Glutamatergic neuron (in vitro differentiated cells): ENCODE measurements at regions not wholly inside any gene's neighbourhood (a gene's known extent, or its start where the extent isn't known, plus 50 kb on each side); places are given as distances from the start of the nearest gene placed in this dataset.

Experiments
- DNase-seq: peaks from one replicate; pipeline ENCODE4 v3.0.0; 2022
- H3K27ac Mint-ChIP-seq: one replicate; pipeline ENCODE4 v1.8.0; 2020; ENCODE audit warnings: mild to moderate bottlenecking, mixed read lengths, inconsistent platforms; ENCODE audit not compliant: unreplicated experiment
- H3K27me3 Mint-ChIP-seq: one replicate; pipeline ENCODE4 v1.8.0; 2020; ENCODE audit warnings: mild to moderate bottlenecking, moderate library complexity, mixed read lengths, inconsistent platforms; ENCODE audit not compliant: unreplicated experiment
- H3K36me3 Mint-ChIP-seq: one replicate; pipeline ENCODE4 v1.8.0; 2020; ENCODE audit warnings: mild to moderate bottlenecking, mixed read lengths, inconsistent platforms; ENCODE audit not compliant: unreplicated experiment
- H3K4me1 Mint-ChIP-seq: one replicate; pipeline ENCODE4 v1.8.0; 2020; ENCODE audit warnings: mild to moderate bottlenecking, low read depth, mixed read lengths, inconsistent platforms; ENCODE audit not compliant: unreplicated experiment
- H3K4me3 Mint-ChIP-seq: one replicate; pipeline ENCODE4 v1.8.0; 2020; ENCODE audit warnings: mild to moderate bottlenecking, mixed read lengths, inconsistent platforms; ENCODE audit not compliant: unreplicated experiment
- H3K9me3 Mint-ChIP-seq: one replicate; pipeline ENCODE4 v1.8.0; 2020; ENCODE audit warnings: mild to moderate bottlenecking, moderate library complexity, mixed read lengths, inconsistent platforms; ENCODE audit not compliant: unreplicated experiment
- CTCF ChIP-seq: fragments of 200-600 bp; sonication (generic); IDR thresholded peaks from one replicate; pipeline ENCODE4 v1.5.0; 2021; ENCODE audit not compliant: partially characterized antibody, unreplicated experiment

GRCh38 chr21:43345046-43345745, 81.7 kb downstream of the SIK1 start:
- H3K4me1 Mint-ChIP-seq: peaks cover 2% of the 10 kb centered on the region
- no peak overlapping the region for H3K4me3 Mint-ChIP-seq
- no peak overlapping the region for H3K27ac Mint-ChIP-seq
- TF ChIP-seq CTCF: no peak
- no peak for DNase-seq
- peaks cover 2% of the 10 kb centered on the region for H3K27me3 Mint-ChIP-seq
- H3K9me3 Mint-ChIP-seq: peaks cover 3% of the 10 kb centered on the region
- H3K36me3 Mint-ChIP-seq: no peaks in the 10 kb centered on the region

- Mint-ChIP-seq H3K9me3 (peaks cover 3% of the 10 kb centered on the region), H3K27me3 (peaks cover 2% of the 10 kb centered on the region), H3K4me3 (no peak overlapping the region), H3K27ac (no peak overlapping the region), H3K36me3 (no peaks in the 10 kb centered on the region), H3K4me1 (peaks cover 2% of the 10 kb centered on the region)
- TF ChIP-seq CTCF: no peak
- no peak for DNase-seq
Measured at GRCh38 chr21:43343992-43344886, 82.7 kb downstream of the SIK1 start.

- DNase-seq: no peak
- Mint-ChIP-seq H3K4me1 (peaks cover 2% of the 10 kb centered on the region), H3K9me3 (peaks cover 3% of the 10 kb centered on the region), H3K4me3 (no peak overlapping the region), H3K27me3 (peaks cover 2% of the 10 kb centered on the region), H3K27ac (no peak overlapping the region), H3K36me3 (no peaks in the 10 kb centered on the region)
- TF ChIP-seq CTCF: no peak
Measured at GRCh38 chr21:43343095-43343991, 83.6 kb downstream of the SIK1 start.

GRCh38 chr21:43342301-43342881, 84.5 kb downstream of the SIK1 start:
- Mint-ChIP-seq H3K4me1 (peaks cover 2% of the 10 kb centered on the region), H3K36me3 (peaks cover 5% of the 10 kb centered on the region), H3K27me3 (peaks cover 6% of the 10 kb centered on the region), H3K27ac (no peak overlapping the region), H3K4me3 (no peak overlapping the region), H3K9me3 (peaks cover 6% of the 10 kb centered on the region)
- DNase-seq: no peak
- no peak for TF ChIP-seq CTCF
